Spleen (tissue), 11 donors: ENCODE measurements at regions not wholly inside any gene's neighbourhood (a gene's known extent, or its start where the extent isn't known, plus 50 kb on each side); places are given as distances from the start of the nearest gene placed in this dataset.
A peak's percentile ranks its signal among the peaks of the same experiment; 100 is the strongest.

Source experiments
- DNase-seq: peaks from one replicate; pipeline ENCODE4 v3.0.0-alpha.2; 2020
- H3K27ac ChIP-seq, 8 donors: fragments of 200-600 bp; sonication (generic) in 7 of 8; 1 replicate in 4 of 8; 2 replicates in 4 of 8; pipeline versions ENCODE4 v1.5.0 to v1.8.0; 2016 to 2021; ENCODE audit warnings: inconsistent platforms in 4 of 8, mild to moderate bottlenecking in 4 of 8, moderate library complexity in 1 of 8
- H3K27me3 ChIP-seq, 7 donors: fragments of 200-600 bp; sonication (generic) in 6 of 7; replicated peaks in 1 of 7; 1 replicate in 4 of 7; 2 replicates in 3 of 7; pipeline versions ENCODE4 v1.5.0 to v1.8.0; 2016 to 2021; ENCODE audit warnings: inconsistent platforms in 3 of 7, mild to moderate bottlenecking in 1 of 7
- H3K36me3 ChIP-seq, 6 donors: fragments of 200-600 bp; sonication (generic) in 5 of 6; 1 replicate in 4 of 6; 2 replicates in 2 of 6; pipeline versions ENCODE4 v1.5.0 to v1.8.0; 2016 to 2021; ENCODE audit warnings: inconsistent platforms in 2 of 6
- H3K4me1 ChIP-seq, 6 donors: fragments of 200-600 bp; sonication (generic) in 5 of 6; 1 replicate in 3 of 6; 2 replicates in 3 of 6; pipeline versions ENCODE4 v1.5.0 to v1.8.0; 2016 to 2021; ENCODE audit warnings: inconsistent platforms in 3 of 6
- H3K4me3 ChIP-seq, 8 donors: fragments of 200-600 bp; sonication (generic) in 7 of 8; 1 replicate in 4 of 8; 2 replicates in 4 of 8; pipeline versions ENCODE4 v1.5.0 to v1.8.0; 2016 to 2021; ENCODE audit warnings: inconsistent platforms in 4 of 8, mild to moderate bottlenecking in 4 of 8, moderate library complexity in 2 of 8
- H3K9me3 ChIP-seq, 8 donors: fragments of 200-600 bp; sonication (generic) in 7 of 8; 1 replicate in 4 of 8; 2 replicates in 4 of 8; pipeline versions ENCODE4 v1.5.0 to v1.8.0; 2016 to 2021; ENCODE audit warnings: inconsistent platforms in 4 of 8
- CTCF ChIP-seq, 11 experiments: fragments of 200-600 bp in 7 of 11; fragments of 450-650 bp in 4 of 11; sonication (generic) in 4 of 11; IDR thresholded peaks in 8 of 11; conservative IDR thresholded peaks in 3 of 11; 1 replicate in 7 of 11; 2 replicates in 4 of 11; pipeline versions ENCODE4 v1.4.0 to v1.8.0; 2016 to 2021; ENCODE audit warnings: antibody characterized with exemption in 11 of 11, inconsistent platforms in 4 of 11, mild to moderate bottlenecking in 1 of 11
- POLR2A ChIP-seq, 3 donors: fragments of 450-650 bp; IDR thresholded peaks; one replicate each; pipeline ENCODE4 v1.5.1; 2017; ENCODE audit warnings: antibody characterized with exemption in 3 of 3, mild to moderate bottlenecking in 1 of 3
- POLR2AphosphoS5 ChIP-seq, 3 donors: sonication (generic); formaldehyde crosslinking; IDR thresholded peaks; one replicate each; pipeline ENCODE4 v1.5.1; 2017; ENCODE audit warnings: antibody characterized with exemption in 3 of 3
- WGBS, 5 donors: extraction: QIAGEN DNeasy Blood & Tissue Kit in 3 of 5; methylation state at CpG; one replicate each; pipeline versions ENCODE4 v1.1.5 to v1.1.7; 2013 to 2018; 5-methylcytosine and 5-hydroxymethylcytosine counted together
- intact Hi-C: fragments of 100-400 bp; cut with DNase I; formaldehyde crosslinking; loops from one replicate; pipeline ENCODE4 v1.15.0; 2023; ENCODE audit warnings: low total_unique reads
- donor health status: healthy with polysubstance abuse.
- donor health status: DM: no; HTN: no; CAD: no; lungs with moderate emphysema.
- donor health status: DM: no; HTN: no; CAD: no.
- donor health status: Bipolar disorder and iron deficiency.
- donor health status: healthy.
- donor health status: DM: no; HTN: no; CAD: no.
- donor health status: DM: yes; HTN: yes; CAD: no.

DNA sequence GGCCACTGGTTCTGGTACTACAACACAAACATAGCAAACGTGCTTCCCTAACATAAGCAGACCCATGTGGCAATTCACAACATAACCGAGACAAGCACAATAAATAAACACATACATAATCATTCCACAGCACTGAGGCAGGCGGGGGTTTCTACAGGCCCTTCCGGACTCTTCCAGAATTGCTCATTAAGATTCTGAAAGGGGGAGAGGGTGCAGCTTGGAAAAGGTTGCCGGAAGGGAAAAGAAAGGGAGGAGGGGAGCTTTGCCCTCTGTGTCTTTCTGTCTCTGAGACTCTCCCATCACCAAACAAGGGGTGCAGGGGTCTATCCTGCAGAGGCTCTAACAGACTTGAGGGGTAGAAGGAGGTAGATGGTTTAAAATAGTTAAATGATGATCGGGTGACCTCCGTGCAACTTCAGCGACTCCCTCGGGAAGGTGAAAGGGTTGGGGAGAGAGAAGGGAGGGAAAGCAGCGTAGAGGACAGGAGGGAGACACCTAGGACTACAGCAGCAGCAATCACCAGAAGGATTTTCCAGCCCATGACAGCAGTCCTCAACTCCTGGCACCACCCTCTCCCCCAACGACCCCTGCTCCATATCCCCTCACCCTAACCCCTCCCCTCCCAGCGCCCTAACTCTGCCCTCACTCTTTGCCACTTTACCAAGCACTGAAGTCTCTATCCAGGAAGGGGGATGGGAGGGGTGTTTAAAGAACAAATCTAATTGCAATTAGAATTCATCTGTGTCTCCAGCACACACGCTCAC is 365.5 kb upstream of the ESRRG start:
- TF ChIP-seq CTCF (IDR thresholded peaks at IDR 0.05 in 8 of 11, conservative IDR thresholded peaks at IDR 0.05 in 3 of 11) (no peak), POLR2AphosphoS5 (IDR thresholded peaks at IDR 0.05) (no peak), POLR2A (IDR thresholded peaks at IDR 0.05) (no peak)
- intact Hi-C loops: no loop called here

GRCh38 chr1:217088011-217088410 is 364.8 kb upstream of the ESRRG start:
- WGBS, 5 donors: 76 to 86% (median 77%) methylated on average over 3 of the region's 3 CpGs
- intact Hi-C loops: no loop called here

More for the DNA sequence above, 365.5 kb upstream of the ESRRG start:
- no peaks in the 10 kb centered on the region for H3K9me3 ChIP-seq
- H3K4me1 ChIP-seq: peaks cover 0 to 10% (median 0%) of the 10 kb centered on the region in 6 donors
- peak overlapping the region in 6 of 8 donors; percentile 18 to 67 (median 34) for H3K4me3 ChIP-seq
- peaks cover 0 to 32% (median 6%) of the 10 kb centered on the region in 7 donors for H3K27me3 ChIP-seq
- WGBS, 5 donors: 41 to 58% (median 51%) methylated on average over 13 of the region's 13 CpGs
- H3K27ac ChIP-seq: peak overlapping the region in 1 of 8 donors; percentile 2
- DNase-seq: no peak
- no peaks in the 10 kb centered on the region for H3K36me3 ChIP-seq

GRCh38 chr1:217079584-217079983 is 356.4 kb upstream of the ESRRG start:
- H3K9me3 ChIP-seq: no peaks in the 10 kb centered on the region
- 72 to 84% (median 79%) methylated on average over 3 of the region's 3 CpGs for WGBS, 5 donors
- peaks cover 0 to 8% (median 0%) of the 10 kb centered on the region in 6 donors for H3K4me1 ChIP-seq
- DNase-seq: no peak
- TF ChIP-seq POLR2A (IDR thresholded peaks at IDR 0.05): no peak
- TF ChIP-seq CTCF (IDR thresholded peaks at IDR 0.05 in 8 of 11, conservative IDR thresholded peaks at IDR 0.05 in 3 of 11): no peak
- no peak for TF ChIP-seq POLR2AphosphoS5 (IDR thresholded peaks at IDR 0.05)
- no peak overlapping the region for H3K27ac ChIP-seq
- H3K27me3 ChIP-seq: no peaks in the 10 kb centered on the region
- no peak overlapping the region for H3K4me3 ChIP-seq
- intact Hi-C loops: no loop called here
- H3K36me3 ChIP-seq: no peaks in the 10 kb centered on the region

More at GRCh38 chr1:217088011-217088410, 364.8 kb upstream of the ESRRG start:
- Histone ChIP-seq H3K9me3 (no peaks in the 10 kb centered on the region), H3K4me3 (no peak overlapping the region), H3K27me3 (peaks cover 0 to 32% (median 6%) of the 10 kb centered on the region in 7 donors), H3K4me1 (peaks cover 0 to 10% (median 0%) of the 10 kb centered on the region in 6 donors), H3K36me3 (no peaks in the 10 kb centered on the region), H3K27ac (peak overlapping the region in 1 of 8 donors; percentile 2)
- DNase-seq: no peak
- TF ChIP-seq POLR2A (IDR thresholded peaks at IDR 0.05): no peak
- no peak for TF ChIP-seq CTCF (IDR thresholded peaks at IDR 0.05 in 8 of 11, conservative IDR thresholded peaks at IDR 0.05 in 3 of 11)
- no peak for TF ChIP-seq POLR2AphosphoS5 (IDR thresholded peaks at IDR 0.05)

DNA sequence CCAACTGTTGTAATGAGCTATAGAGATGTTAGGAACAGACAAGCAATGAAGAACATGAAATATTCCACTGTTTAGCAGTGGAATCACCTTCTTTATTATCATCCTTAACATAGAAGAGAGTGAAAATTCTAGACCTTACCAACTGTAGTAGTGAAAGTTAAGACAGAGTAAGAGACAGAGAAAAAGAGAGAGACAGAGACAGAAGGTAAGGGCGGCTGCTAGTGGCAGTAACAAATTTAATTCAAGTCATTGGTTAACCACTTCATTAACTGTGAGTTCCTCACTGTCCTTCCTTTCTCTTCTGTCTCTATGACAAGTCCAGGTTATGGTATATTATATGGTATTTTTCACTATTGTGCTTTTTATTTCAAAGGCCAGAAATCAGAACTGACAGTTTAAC is 355.7 kb upstream of the ESRRG start:
- Histone ChIP-seq H3K36me3 (no peaks in the 10 kb centered on the region), H3K9me3 (no peaks in the 10 kb centered on the region), H3K27ac (peak overlapping the region in 1 of 8 donors; percentile 45), H3K4me3 (no peak overlapping the region), H3K4me1 (peaks cover 0 to 8% (median 0%) of the 10 kb centered on the region in 6 donors), H3K27me3 (no peaks in the 10 kb centered on the region)
- 59 to 71% (median 68%) methylated on average over 1 of the region's 1 CpG for WGBS, 5 donors
- no peak for DNase-seq
- TF ChIP-seq CTCF (IDR thresholded peaks at IDR 0.05 in 8 of 11, conservative IDR thresholded peaks at IDR 0.05 in 3 of 11) (no peak), POLR2AphosphoS5 (IDR thresholded peaks at IDR 0.05) (no peak), POLR2A (IDR thresholded peaks at IDR 0.05) (no peak)
- intact Hi-C loops: no loop called here
